ENCODE measurements at regions not wholly inside any gene's neighbourhood (a gene's known extent, or its start where the extent isn't known, plus 50 kb on each side); places are given as distances from the start of the nearest gene placed in this dataset.

GRCh38 chr15:80321853-80322252 is 69.8 kb upstream of the CTXND1 start:
- Histone ChIP-seq H3K36me3 (ENCODE audit: low read depth) (no peaks in the 10 kb centered on the region), H3K9me3 (no peaks in the 10 kb centered on the region), H3K4me1 (ENCODE audit: low read depth) (no peaks in the 10 kb centered on the region), H3K4me3 (no peak overlapping the region)
- intact Hi-C loops (cut with DNase I, micrococcal nuclease): no loop called here
- TF ChIP-seq CTCF (IDR thresholded peaks at IDR 0.05): no peak
- no peak for DNase-seq
- ATAC-seq: no peak

GRCh38 chr15:80323285-80323684 is 71.3 kb upstream of the CTXND1 start:
- no peak overlapping the region for H3K4me3 ChIP-seq
- DNase-seq (no peak), ATAC-seq (no peak)
- no peaks in the 10 kb centered on the region for H3K9me3 ChIP-seq
- H3K4me1 ChIP-seq (ENCODE audit: low read depth): no peaks in the 10 kb centered on the region
- TF ChIP-seq CTCF (IDR thresholded peaks at IDR 0.05): no peak
- intact Hi-C loops (cut with DNase I, micrococcal nuclease): no loop called here
- H3K36me3 ChIP-seq (ENCODE audit: low read depth): no peaks in the 10 kb centered on the region

- intact Hi-C loops (cut with DNase I, micrococcal nuclease): no loop called here
- ATAC-seq: no peak
- H3K36me3 ChIP-seq (ENCODE audit: low read depth): no peaks in the 10 kb centered on the region
Measured at GRCh38 chr15:80324545-80325080, 72.6 kb upstream of the CTXND1 start.

GRCh38 chr15:80325206-80325605 is 73.2 kb upstream of the CTXND1 start:
- H3K4me3 ChIP-seq: no peak overlapping the region
- no peaks in the 10 kb centered on the region for H3K36me3 ChIP-seq (ENCODE audit: low read depth)
- H3K4me1 ChIP-seq (ENCODE audit: low read depth): no peaks in the 10 kb centered on the region
- intact Hi-C loops (cut with DNase I, micrococcal nuclease): no loop called here
- no peaks in the 10 kb centered on the region for H3K9me3 ChIP-seq
- ATAC-seq: no peak
- no peak for TF ChIP-seq CTCF (IDR thresholded peaks at IDR 0.05)
- no peak for DNase-seq

More at GRCh38 chr15:80324545-80325080, 72.6 kb upstream of the CTXND1 start:
- H3K4me1 ChIP-seq (ENCODE audit: low read depth): no peaks in the 10 kb centered on the region
- no peak for DNase-seq
- no peak overlapping the region for H3K4me3 ChIP-seq
- no peaks in the 10 kb centered on the region for H3K9me3 ChIP-seq
- no peak for TF ChIP-seq CTCF (IDR thresholded peaks at IDR 0.05)

GRCh38 chr15:80326270-80326669 is 74.3 kb upstream of the CTXND1 start:
- Histone ChIP-seq H3K9me3 (no peaks in the 10 kb centered on the region), H3K36me3 (ENCODE audit: low read depth) (no peaks in the 10 kb centered on the region), H3K4me1 (ENCODE audit: low read depth) (no peaks in the 10 kb centered on the region), H3K4me3 (no peak overlapping the region)
- no peak for TF ChIP-seq CTCF (IDR thresholded peaks at IDR 0.05)
- ATAC-seq (no peak), DNase-seq (no peak)
- intact Hi-C loops (cut with DNase I, micrococcal nuclease): no loop called here

GRCh38 chr15:80328496-80328895 is 75.7 kb upstream of the ARNT2 start:
- DNase-seq: no peak
- H3K4me3 ChIP-seq: no peak overlapping the region
- no peak for TF ChIP-seq CTCF (IDR thresholded peaks at IDR 0.05)
- no peak for ATAC-seq
- no peaks in the 10 kb centered on the region for H3K4me1 ChIP-seq (ENCODE audit: low read depth)
- no peaks in the 10 kb centered on the region for H3K9me3 ChIP-seq
- intact Hi-C loops (cut with DNase I, micrococcal nuclease): no loop called here
- H3K36me3 ChIP-seq (ENCODE audit: low read depth): no peaks in the 10 kb centered on the region

Data from mucosa of descending colon (tissue), 3 donors.